Stromal cell of bone marrow (primary cell): ENCODE measurements at regions not wholly inside any gene's neighbourhood (a gene's known extent, or its start where the extent isn't known, plus 50 kb on each side); places are given as distances from the start of the nearest gene placed in this dataset.
A peak's percentile ranks its signal among the peaks of the same experiment; 100 is the strongest.

Experiments
- DNase-seq: peaks from one replicate; pipeline ENCODE4 v3.0.0-alpha.2; 2012; ENCODE audit warnings: low read depth

- no peak for DNase-seq
These were observed 108.2 kb upstream of the NFE2L3 start for GRCh38 chr7:26043801-26044200.

- DNase-seq, result no peak
These were observed 107.7 kb upstream of the NFE2L3 start for GRCh38 chr7:26044320-26044719.

GRCh38 chr7:26046150-26046549, 105.8 kb upstream of the NFE2L3 start:
- DNase-seq, result no peak

GRCh38 chr7:26046878-26047277, 105.1 kb upstream of the NFE2L3 start:
- no peak for DNase-seq

GRCh38 chr7:26048663-26049062, 103.3 kb upstream of the NFE2L3 start:
- DNase-seq, result no peak

GRCh38 chr7:26049081-26049480, 102.9 kb upstream of the NFE2L3 start:
- DNase-seq, result no peak

GRCh38 chr7:26051021-26051420, 101.0 kb upstream of the NFE2L3 start:
- no peak for DNase-seq

GRCh38 chr7:26052706-26053105, 99.3 kb upstream of the NFE2L3 start:
- no peak for DNase-seq

- DNase-seq, result no peak
These were observed 97.6 kb upstream of the NFE2L3 start for GRCh38 chr7:26054386-26054785.

- DNase-seq, result no peak
These were observed 96.8 kb upstream of the NFE2L3 start for GRCh38 chr7:26055241-26055640.

GRCh38 chr7:26060733-26061677, 91.0 kb upstream of the NFE2L3 start:
- DNase-seq, result no peak

GRCh38 chr7:26061678-26062603, 90.1 kb upstream of the NFE2L3 start:
- DNase-seq, result peak; percentile 11

GRCh38 chr7:26065652-26066051, 86.3 kb upstream of the NFE2L3 start:
- DNase-seq, result no peak

GRCh38 chr7:26066736-26067135, 85.3 kb upstream of the NFE2L3 start:
- DNase-seq, result no peak

GRCh38 chr7:26070290-26070689, 81.7 kb upstream of the NFE2L3 start:
- no peak for DNase-seq

- DNase-seq, result no peak
These were observed 80.2 kb upstream of the NFE2L3 start for GRCh38 chr7:26071622-26072456.

- DNase-seq, result no peak
These were observed 79.0 kb upstream of the NFE2L3 start for GRCh38 chr7:26073041-26073440.

GRCh38 chr7:26074919-26075318, 77.1 kb upstream of the NFE2L3 start:
- DNase-seq, result no peak

- DNase-seq, result no peak
These were observed 75.3 kb upstream of the NFE2L3 start for GRCh38 chr7:26076691-26077090.

GRCh38 chr7:26078437-26079336, 73.3 kb upstream of the NFE2L3 start:
- DNase-seq, result no peak

- no peak for DNase-seq
These were observed 70.4 kb upstream of the NFE2L3 start for GRCh38 chr7:26081638-26082037.
